Dendritic cell treated with granulocyte-macrophage colony-stimulating factor and Interleukin-4, amounts not matched to agents 40 ng/mL and 50 ng/mL, for 4 days (primary cell): ENCODE measurements at regions not wholly inside any gene's neighbourhood (a gene's known extent, or its start where the extent isn't known, plus 50 kb on each side); places are given as distances from the start of the nearest gene placed in this dataset.

Experiments
- H3K27ac Mint-ChIP-seq: one replicate; pipeline ENCODE4 v1.8.0; 2022; ENCODE audit warnings: mild to moderate bottlenecking, mixed read lengths
- H3K27me3 Mint-ChIP-seq: one replicate; pipeline ENCODE4 v1.8.0; 2022; ENCODE audit warnings: mild to moderate bottlenecking, mixed read lengths
- H3K36me3 Mint-ChIP-seq: one replicate; pipeline ENCODE4 v1.8.0; 2022; ENCODE audit warnings: low read depth, mixed read lengths
- H3K4me1 Mint-ChIP-seq: one replicate; pipeline ENCODE4 v1.8.0; 2022; ENCODE audit warnings: low read depth, mixed read lengths
- H3K4me3 Mint-ChIP-seq: one replicate; pipeline ENCODE4 v1.8.0; 2022; ENCODE audit warnings: mild to moderate bottlenecking, moderate library complexity, mixed read lengths
- H3K9me3 Mint-ChIP-seq: one replicate; pipeline ENCODE4 v1.8.0; 2022; ENCODE audit warnings: mixed read lengths
- intact Hi-C: fragments of 100-400 bp; cut with micrococcal nuclease; formaldehyde crosslinking; loops from one replicate; pipeline ENCODE4 v1.15.0; 2022

- Mint-ChIP-seq H3K4me1 (peaks cover 10% of the 10 kb centered on the region), H3K36me3 (no peaks in the 10 kb centered on the region), H3K9me3 (peaks cover 11% of the 10 kb centered on the region), H3K27ac (no peak overlapping the region), H3K4me3 (no peak overlapping the region), H3K27me3 (no peaks in the 10 kb centered on the region)
- intact Hi-C loops: no loop called here
These were observed 260.3 kb upstream of the CDH10 start for GRCh38 chr5:24904981-24905517.

GRCh38 chr5:24899180-24899579 lies 254.4 kb upstream of the CDH10 start:
- Mint-ChIP-seq H3K27ac (no peak overlapping the region), H3K9me3 (peaks cover 26% of the 10 kb centered on the region), H3K36me3 (no peaks in the 10 kb centered on the region), H3K27me3 (no peaks in the 10 kb centered on the region), H3K4me1 (peaks cover 6% of the 10 kb centered on the region), H3K4me3 (no peak overlapping the region)
- intact Hi-C loops: no loop called here

GRCh38 chr5:24864244-24864643 lies 219.5 kb upstream of the CDH10 start:
- intact Hi-C loops: no loop called here
- H3K36me3 Mint-ChIP-seq: no peaks in the 10 kb centered on the region
- H3K4me1 Mint-ChIP-seq: no peaks in the 10 kb centered on the region
- no peak overlapping the region for H3K4me3 Mint-ChIP-seq
- no peak overlapping the region for H3K27ac Mint-ChIP-seq
- peaks cover 9% of the 10 kb centered on the region for H3K9me3 Mint-ChIP-seq
- H3K27me3 Mint-ChIP-seq: no peaks in the 10 kb centered on the region

- intact Hi-C loops: no loop called here
- H3K9me3 Mint-ChIP-seq: peaks cover 9% of the 10 kb centered on the region
- H3K4me1 Mint-ChIP-seq: no peaks in the 10 kb centered on the region
- no peaks in the 10 kb centered on the region for H3K27me3 Mint-ChIP-seq
- no peaks in the 10 kb centered on the region for H3K36me3 Mint-ChIP-seq
- H3K4me3 Mint-ChIP-seq: no peak overlapping the region
- H3K27ac Mint-ChIP-seq: no peak overlapping the region
These were observed 217.3 kb upstream of the CDH10 start for GRCh38 chr5:24862117-24862516.

GRCh38 chr5:24855485-24855884 lies 210.7 kb upstream of the CDH10 start:
- no peak overlapping the region for H3K4me3 Mint-ChIP-seq
- H3K36me3 Mint-ChIP-seq: no peaks in the 10 kb centered on the region
- no peaks in the 10 kb centered on the region for H3K9me3 Mint-ChIP-seq
- no peaks in the 10 kb centered on the region for H3K27me3 Mint-ChIP-seq
- no peak overlapping the region for H3K27ac Mint-ChIP-seq
- no peaks in the 10 kb centered on the region for H3K4me1 Mint-ChIP-seq
- intact Hi-C loops: no loop called here

GRCh38 chr5:24854850-24855249 lies 210.1 kb upstream of the CDH10 start:
- intact Hi-C loops: no loop called here
- Mint-ChIP-seq H3K27ac (no peak overlapping the region), H3K36me3 (no peaks in the 10 kb centered on the region), H3K4me1 (no peaks in the 10 kb centered on the region), H3K4me3 (no peak overlapping the region), H3K27me3 (no peaks in the 10 kb centered on the region), H3K9me3 (no peaks in the 10 kb centered on the region)

GRCh38 chr5:24854350-24854749 lies 209.6 kb upstream of the CDH10 start:
- Mint-ChIP-seq H3K36me3 (no peaks in the 10 kb centered on the region), H3K27me3 (no peaks in the 10 kb centered on the region), H3K4me3 (no peak overlapping the region), H3K27ac (no peak overlapping the region), H3K9me3 (no peaks in the 10 kb centered on the region), H3K4me1 (no peaks in the 10 kb centered on the region)
- intact Hi-C loops: no loop called here

GRCh38 chr5:24850926-24851486 lies 206.2 kb upstream of the CDH10 start:
- intact Hi-C loops: no loop called here

GRCh38 chr5:24849210-24849609 lies 204.4 kb upstream of the CDH10 start:
- Mint-ChIP-seq H3K27ac (no peak overlapping the region), H3K4me3 (no peak overlapping the region), H3K36me3 (no peaks in the 10 kb centered on the region), H3K27me3 (no peaks in the 10 kb centered on the region), H3K4me1 (no peaks in the 10 kb centered on the region), H3K9me3 (no peaks in the 10 kb centered on the region)
- intact Hi-C loops: no loop called here

More at GRCh38 chr5:24850926-24851486, 206.2 kb upstream of the CDH10 start:
- H3K36me3 Mint-ChIP-seq: no peaks in the 10 kb centered on the region
- H3K4me1 Mint-ChIP-seq: no peaks in the 10 kb centered on the region
- no peak overlapping the region for H3K27ac Mint-ChIP-seq
- no peak overlapping the region for H3K4me3 Mint-ChIP-seq
- H3K27me3 Mint-ChIP-seq: no peaks in the 10 kb centered on the region
- H3K9me3 Mint-ChIP-seq: no peaks in the 10 kb centered on the region

GRCh38 chr5:24831989-24832388 lies 187.2 kb upstream of the CDH10 start:
- intact Hi-C loops: no loop called here
- Mint-ChIP-seq H3K4me3 (no peak overlapping the region), H3K9me3 (peaks cover 19% of the 10 kb centered on the region), H3K4me1 (no peaks in the 10 kb centered on the region), H3K27ac (no peak overlapping the region), H3K36me3 (no peaks in the 10 kb centered on the region), H3K27me3 (no peaks in the 10 kb centered on the region)

- no peaks in the 10 kb centered on the region for H3K36me3 Mint-ChIP-seq
- H3K9me3 Mint-ChIP-seq: peaks cover 21% of the 10 kb centered on the region
These were observed 178.8 kb upstream of the CDH10 start for GRCh38 chr5:24823625-24824024.

GRCh38 chr5:24819841-24820240 lies 175.1 kb upstream of the CDH10 start:
- H3K9me3 Mint-ChIP-seq: peaks cover 10% of the 10 kb centered on the region
- intact Hi-C loops: no loop called here
- H3K27me3 Mint-ChIP-seq: no peaks in the 10 kb centered on the region
- H3K36me3 Mint-ChIP-seq: no peaks in the 10 kb centered on the region
- no peak overlapping the region for H3K4me3 Mint-ChIP-seq
- no peak overlapping the region for H3K27ac Mint-ChIP-seq
- no peaks in the 10 kb centered on the region for H3K4me1 Mint-ChIP-seq

More at GRCh38 chr5:24823625-24824024, 178.8 kb upstream of the CDH10 start:
- no peak overlapping the region for H3K27ac Mint-ChIP-seq
- intact Hi-C loops: no loop called here
- no peaks in the 10 kb centered on the region for H3K4me1 Mint-ChIP-seq
- H3K4me3 Mint-ChIP-seq: no peak overlapping the region
- no peaks in the 10 kb centered on the region for H3K27me3 Mint-ChIP-seq

- no peaks in the 10 kb centered on the region for H3K36me3 Mint-ChIP-seq
- H3K4me1 Mint-ChIP-seq: no peaks in the 10 kb centered on the region
- intact Hi-C loops: no loop called here
- H3K9me3 Mint-ChIP-seq: no peaks in the 10 kb centered on the region
- H3K4me3 Mint-ChIP-seq: no peak overlapping the region
- no peaks in the 10 kb centered on the region for H3K27me3 Mint-ChIP-seq
- no peak overlapping the region for H3K27ac Mint-ChIP-seq
These were observed 173.2 kb upstream of the CDH10 start for GRCh38 chr5:24817966-24818365.

GRCh38 chr5:24816206-24816605 lies 171.4 kb upstream of the CDH10 start:
- Mint-ChIP-seq H3K9me3 (no peaks in the 10 kb centered on the region), H3K27me3 (no peaks in the 10 kb centered on the region), H3K27ac (no peak overlapping the region), H3K4me1 (no peaks in the 10 kb centered on the region), H3K36me3 (no peaks in the 10 kb centered on the region), H3K4me3 (no peak overlapping the region)
- intact Hi-C loops: no loop called here

- Mint-ChIP-seq H3K4me1 (no peaks in the 10 kb centered on the region), H3K9me3 (peaks cover 29% of the 10 kb centered on the region), H3K27ac (no peak overlapping the region), H3K4me3 (no peak overlapping the region), H3K36me3 (no peaks in the 10 kb centered on the region), H3K27me3 (no peaks in the 10 kb centered on the region)
- intact Hi-C loops: no loop called here
These were observed 160.5 kb upstream of the CDH10 start for GRCh38 chr5:24805230-24805629.
